Mesothelial cell of epicardium (in vitro differentiated cells): ENCODE measurements at regions not wholly inside any gene's neighbourhood (a gene's known extent, or its start where the extent isn't known, plus 50 kb on each side); places are given as distances from the start of the nearest gene placed in this dataset.

Experiments
- DNase-seq, 2 experiments: peaks; one replicate each; pipeline ENCODE4 v3.0.0; 2021; ENCODE audit warnings: low spot score in 2 of 2; ENCODE audit not compliant: unreplicated experiment in 2 of 2
- H3K27ac Mint-ChIP-seq: 2 replicates; pipeline ENCODE4 v1.8.0; 2021; ENCODE audit warnings: mixed read lengths
- H3K27me3 Mint-ChIP-seq: 2 replicates; pipeline ENCODE4 v1.8.0; 2021; ENCODE audit warnings: low read depth, mixed read lengths
- H3K36me3 Mint-ChIP-seq: 2 replicates; pipeline ENCODE4 v1.8.0; 2021; ENCODE audit warnings: mixed read lengths
- H3K4me1 Mint-ChIP-seq: 2 replicates; pipeline ENCODE4 v1.8.0; 2021; ENCODE audit warnings: mixed read lengths
- H3K4me3 Mint-ChIP-seq: 2 replicates; pipeline ENCODE4 v1.8.0; 2021; ENCODE audit warnings: mild to moderate bottlenecking, moderate library complexity, mixed read lengths
- H3K9me3 Mint-ChIP-seq: 2 replicates; pipeline ENCODE4 v1.8.0; 2021; ENCODE audit warnings: mixed read lengths
- TF ChIP-seq, protein P1 (sequence below): fragments of 200-600 bp; sonication (generic); IDR thresholded peaks from one replicate; pipeline ENCODE4 v1.5.0; 2021; ENCODE audit warnings: antibody characterized with exemption; ENCODE audit not compliant: unreplicated experiment

DNA sequence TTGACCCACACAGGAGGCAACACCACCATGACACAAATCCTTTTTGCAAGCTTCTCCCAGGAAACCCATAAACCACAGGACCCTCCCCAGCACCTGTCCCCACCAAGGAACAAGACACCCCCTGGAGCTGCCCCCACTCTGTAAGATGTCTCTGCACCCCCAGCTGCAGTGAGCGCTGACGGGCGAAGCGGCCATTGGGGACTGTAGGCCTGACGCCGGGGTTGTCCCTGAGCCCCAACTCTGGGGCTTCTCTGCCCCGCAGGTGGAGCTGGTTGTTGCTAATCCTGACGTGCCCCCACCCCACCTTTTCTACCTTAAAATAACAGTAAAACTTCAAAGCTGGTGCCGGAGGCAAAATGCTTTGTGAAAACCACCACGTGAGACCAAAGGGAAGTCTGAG is 94.7 kb upstream of the PPP2R2D start:
- DNase-seq = peak in 1 of 2 experiments; percentile 29
- Mint-ChIP-seq H3K4me3 (no peak overlapping the region), H3K4me1 (peaks cover 3% of the 10 kb centered on the region), H3K9me3 (no peaks in the 10 kb centered on the region), H3K27me3 (peaks cover 31% of the 10 kb centered on the region), H3K36me3 (no peaks in the 10 kb centered on the region), H3K27ac (no peak overlapping the region)
- TF ChIP-seq, protein P1, sequence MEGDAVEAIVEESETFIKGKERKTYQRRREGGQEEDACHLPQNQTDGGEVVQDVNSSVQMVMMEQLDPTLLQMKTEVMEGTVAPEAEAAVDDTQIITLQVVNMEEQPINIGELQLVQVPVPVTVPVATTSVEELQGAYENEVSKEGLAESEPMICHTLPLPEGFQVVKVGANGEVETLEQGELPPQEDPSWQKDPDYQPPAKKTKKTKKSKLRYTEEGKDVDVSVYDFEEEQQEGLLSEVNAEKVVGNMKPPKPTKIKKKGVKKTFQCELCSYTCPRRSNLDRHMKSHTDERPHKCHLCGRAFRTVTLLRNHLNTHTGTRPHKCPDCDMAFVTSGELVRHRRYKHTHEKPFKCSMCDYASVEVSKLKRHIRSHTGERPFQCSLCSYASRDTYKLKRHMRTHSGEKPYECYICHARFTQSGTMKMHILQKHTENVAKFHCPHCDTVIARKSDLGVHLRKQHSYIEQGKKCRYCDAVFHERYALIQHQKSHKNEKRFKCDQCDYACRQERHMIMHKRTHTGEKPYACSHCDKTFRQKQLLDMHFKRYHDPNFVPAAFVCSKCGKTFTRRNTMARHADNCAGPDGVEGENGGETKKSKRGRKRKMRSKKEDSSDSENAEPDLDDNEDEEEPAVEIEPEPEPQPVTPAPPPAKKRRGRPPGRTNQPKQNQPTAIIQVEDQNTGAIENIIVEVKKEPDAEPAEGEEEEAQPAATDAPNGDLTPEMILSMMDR = no peak

DNA sequence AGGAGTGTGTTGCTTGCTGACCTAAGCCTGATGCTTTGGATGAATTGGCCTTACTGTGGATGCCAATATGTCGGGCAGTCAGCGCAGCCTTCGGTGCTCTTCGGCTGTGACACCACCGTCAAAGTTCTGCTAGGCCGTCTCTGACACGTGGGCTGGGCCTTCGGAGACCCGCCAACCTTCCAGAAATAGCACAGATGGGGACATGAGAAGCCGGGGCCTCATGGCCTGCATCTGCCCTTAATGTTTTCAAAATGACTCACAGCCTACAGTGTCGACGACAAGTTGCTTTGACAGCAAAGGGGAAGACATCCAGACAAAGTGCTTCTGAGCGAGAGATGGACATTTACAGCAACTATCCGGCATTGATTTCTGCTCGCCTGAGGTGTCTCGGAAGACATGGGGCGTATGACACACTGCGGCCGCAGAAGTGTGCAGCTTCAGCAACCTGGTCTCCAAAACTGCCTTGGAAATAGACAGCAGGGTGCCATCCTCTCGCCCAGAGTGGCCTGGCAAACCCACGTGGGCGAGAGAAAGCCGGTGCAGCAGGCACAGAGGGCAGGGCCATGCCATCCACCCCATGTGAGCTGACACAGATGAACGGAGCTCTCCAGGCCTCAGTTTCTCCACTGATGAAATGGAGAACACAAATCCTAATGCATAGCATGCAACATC is 94.0 kb upstream of the PPP2R2D start:
- Mint-ChIP-seq H3K9me3 (no peaks in the 10 kb centered on the region), H3K27ac (no peak overlapping the region), H3K36me3 (no peaks in the 10 kb centered on the region), H3K27me3 (peaks cover 31% of the 10 kb centered on the region), H3K4me1 (peaks cover 3% of the 10 kb centered on the region), H3K4me3 (no peak overlapping the region)
- DNase-seq = peak in 1 of 2 experiments; percentile 26
- TF ChIP-seq, protein P1 = no peak

DNA sequence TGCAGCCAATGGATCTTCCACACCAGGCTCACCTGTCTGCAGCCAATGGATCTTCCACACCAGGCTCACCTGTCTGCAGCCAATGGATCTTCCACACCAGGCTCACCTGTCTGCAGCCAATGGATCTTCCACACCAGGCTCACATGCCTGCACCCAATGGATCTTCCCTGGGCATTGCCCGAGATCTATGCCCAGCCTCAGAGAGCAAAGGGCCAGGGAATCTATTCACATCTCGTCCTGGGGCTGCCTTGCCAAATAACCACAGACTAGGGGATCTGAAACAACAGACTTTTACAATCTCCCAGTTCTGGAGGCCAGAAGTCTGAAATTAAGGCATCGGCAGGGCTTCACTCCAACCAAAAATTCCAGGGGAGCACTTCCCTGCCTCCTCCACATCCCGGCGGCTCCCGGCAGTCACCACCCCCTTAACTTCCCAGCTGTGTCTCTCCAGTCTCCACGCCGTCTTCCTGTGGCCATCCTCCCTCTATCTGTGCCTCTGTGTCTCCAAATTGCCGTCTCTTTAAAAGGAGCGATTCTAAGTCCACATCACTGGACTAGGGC is 92.4 kb upstream of the PPP2R2D start:
- Mint-ChIP-seq H3K9me3 (no peaks in the 10 kb centered on the region), H3K4me1 (no peaks in the 10 kb centered on the region), H3K27ac (no peak overlapping the region), H3K36me3 (no peaks in the 10 kb centered on the region), H3K4me3 (no peak overlapping the region), H3K27me3 (peaks cover 34% of the 10 kb centered on the region)
- TF ChIP-seq, protein P1 = no peak
- DNase-seq = peak in 1 of 2 experiments; percentile 3

GRCh38 chr10:131810036-131810804 is 90.6 kb upstream of the PPP2R2D start:
- Mint-ChIP-seq H3K27ac (no peak overlapping the region), H3K4me1 (no peaks in the 10 kb centered on the region), H3K27me3 (peaks cover 38% of the 10 kb centered on the region), H3K9me3 (no peaks in the 10 kb centered on the region), H3K4me3 (no peak overlapping the region), H3K36me3 (no peaks in the 10 kb centered on the region)
- TF ChIP-seq, protein P1 = no peak
- peak in 1 of 2 experiments; percentile 32 for DNase-seq

DNA sequence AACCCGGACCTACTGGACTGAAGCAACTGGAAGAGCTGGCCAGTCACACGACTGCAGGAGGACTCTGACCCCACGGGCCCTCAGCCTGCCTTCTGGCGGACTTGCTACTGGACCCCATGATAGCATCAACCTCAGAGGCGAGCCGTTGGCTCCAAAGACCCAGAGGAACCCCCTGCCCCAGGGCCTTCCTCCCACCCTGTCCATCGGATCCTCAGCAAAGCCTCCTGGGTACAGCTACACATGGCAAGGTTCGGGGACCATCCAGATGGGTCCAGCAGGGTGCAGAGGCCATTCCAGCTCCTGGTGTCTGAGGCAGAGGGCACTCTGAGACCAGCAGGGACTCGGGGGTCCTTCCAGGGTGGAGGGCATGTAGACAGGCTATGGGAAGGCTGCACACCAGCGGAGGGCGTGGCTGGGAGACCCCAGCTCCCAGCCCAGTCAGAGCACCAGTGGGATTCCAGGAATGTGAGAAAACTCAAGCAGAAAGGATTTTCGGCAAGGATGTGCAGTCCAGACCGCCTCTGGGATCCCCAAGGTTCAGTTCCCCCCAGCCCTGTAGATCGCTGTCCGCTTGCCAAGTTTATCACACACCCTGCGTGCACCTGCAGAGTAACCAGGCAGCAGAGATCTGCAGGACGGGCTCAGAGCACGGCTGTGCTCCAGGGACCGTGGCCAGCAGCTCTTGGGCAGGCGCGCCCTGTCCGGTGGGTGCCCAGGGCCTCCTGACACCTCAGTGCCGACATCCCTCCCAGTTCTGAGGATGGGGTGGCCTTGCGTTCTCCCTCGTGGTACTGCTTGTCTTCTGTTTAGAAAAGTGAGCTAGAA is 89.8 kb upstream of the PPP2R2D start:
- TF ChIP-seq, protein P1 = no peak
- Mint-ChIP-seq H3K27ac (no peak overlapping the region), H3K9me3 (no peaks in the 10 kb centered on the region), H3K27me3 (peaks cover 36% of the 10 kb centered on the region), H3K4me3 (no peak overlapping the region), H3K36me3 (no peaks in the 10 kb centered on the region), H3K4me1 (no peaks in the 10 kb centered on the region)
- DNase-seq = peak in 1 of 2 experiments; percentile 32
